Testis (tissue), 2 donors: ENCODE measurements at regions not wholly inside any gene's neighbourhood (a gene's known extent, or its start where the extent isn't known, plus 50 kb on each side); places are given as distances from the start of the nearest gene placed in this dataset.

Source experiments
- DNase-seq: peaks from one replicate; pipeline ENCODE4 v3.0.0-alpha.2; 2019
- H3K27ac ChIP-seq, 2 donors: fragments of 200-600 bp; sonication (generic); one replicate each; pipeline ENCODE4 v1.5.1; 2019
- H3K27me3 ChIP-seq: fragments of 200-600 bp; sonication (generic); one replicate; pipeline ENCODE4 v1.5.1; 2019
- H3K36me3 ChIP-seq: fragments of 200-600 bp; sonication (generic); one replicate; pipeline ENCODE4 v1.5.1; 2017; ENCODE audit warnings: low read depth; ENCODE audit errors: missing control alignments
- H3K4me1 ChIP-seq: fragments of 200-600 bp; sonication (generic); one replicate; pipeline ENCODE4 v1.5.1; 2019
- H3K4me3 ChIP-seq, 2 donors: fragments of 200-600 bp; sonication (generic); one replicate each; pipeline ENCODE4 v1.5.1; 2017 to 2019
- H3K9me3 ChIP-seq: fragments of 200-600 bp; sonication (generic); one replicate; pipeline ENCODE4 v1.5.1; 2017
- CTCF ChIP-seq, 3 experiments: fragments of 450-650 bp in 2 of 3; fragments of 200-600 bp in 1 of 3; sonication (generic) in 1 of 3; IDR thresholded peaks; one replicate each; pipeline ENCODE4 v1.5.1; 2016 to 2019; ENCODE audit warnings: antibody characterized with exemption in 3 of 3, mild to moderate bottlenecking in 2 of 3, moderate library complexity in 1 of 3
- POLR2A ChIP-seq: fragments of 450-650 bp; IDR thresholded peaks from one replicate; pipeline ENCODE4 v1.6.1; 2017; ENCODE audit warnings: antibody characterized with exemption, mild to moderate bottlenecking, moderate library complexity
- WGBS, 2 donors: methylation state at CpG; one replicate each; pipeline ENCODE4 v1.1.5; 2018; 5-methylcytosine and 5-hydroxymethylcytosine counted together
- intact Hi-C: fragments of 100-400 bp; cut with DNase I; formaldehyde crosslinking; loops from one replicate; pipeline ENCODE4 v1.15.1; 2023; ENCODE audit warnings: low total_unique reads

DNA sequence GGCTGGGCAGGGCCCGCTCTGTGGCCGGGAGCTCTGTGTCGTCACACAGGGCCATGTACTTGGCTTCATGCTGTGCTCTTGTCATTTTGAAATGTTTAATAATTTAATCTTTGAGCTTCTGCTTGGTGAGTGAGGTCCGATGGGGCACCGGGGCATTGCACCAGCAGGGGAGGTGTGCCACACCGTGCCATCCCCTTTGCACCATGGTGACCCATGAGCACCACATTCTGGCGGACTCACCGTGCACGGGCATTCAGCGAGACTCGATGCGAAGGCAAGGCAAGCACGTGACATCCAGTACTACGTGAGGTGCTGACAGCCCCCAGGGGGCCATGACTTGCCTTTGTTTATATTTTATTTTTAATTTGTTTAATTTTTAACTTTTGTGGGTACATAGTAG lies 204.3 kb downstream of the URI1 start:
- WGBS, 2 donors = 68 to 76% methylated on average over 11 to 14 of the region's 14 CpGs
- intact Hi-C loops = no loop called here
- no peak for DNase-seq
- Histone ChIP-seq H3K36me3 (no peaks in the 10 kb centered on the region), H3K9me3 (no peaks in the 10 kb centered on the region), H3K4me3 (no peak overlapping the region), H3K27ac (no peak overlapping the region), H3K4me1 (no peaks in the 10 kb centered on the region), H3K27me3 (no peaks in the 10 kb centered on the region)
- TF ChIP-seq POLR2A = no peak
- TF ChIP-seq CTCF (IDR thresholded peaks at IDR 0.05) = no peak

- no peaks in the 10 kb centered on the region for H3K36me3 ChIP-seq
- WGBS, 2 donors = 80 to 90% methylated on average over 9 to 13 of the region's 13 CpGs
- H3K27me3 ChIP-seq = no peaks in the 10 kb centered on the region
- no peak overlapping the region for H3K27ac ChIP-seq
- no peak overlapping the region for H3K4me3 ChIP-seq
- no peaks in the 10 kb centered on the region for H3K9me3 ChIP-seq
- no peak for DNase-seq
- H3K4me1 ChIP-seq = no peaks in the 10 kb centered on the region
- intact Hi-C loops = no loop called here
- TF ChIP-seq CTCF (IDR thresholded peaks at IDR 0.05) = no peak
- TF ChIP-seq POLR2A = no peak
These were observed 206.2 kb downstream of the URI1 start for GRCh38 chr19:30148039-30148790.

- Histone ChIP-seq H3K27ac (no peak overlapping the region), H3K36me3 (no peaks in the 10 kb centered on the region), H3K9me3 (no peaks in the 10 kb centered on the region), H3K4me1 (no peaks in the 10 kb centered on the region), H3K27me3 (no peaks in the 10 kb centered on the region), H3K4me3 (no peak overlapping the region)
- TF ChIP-seq POLR2A (no peak), CTCF (IDR thresholded peaks at IDR 0.05) (no peak)
- WGBS, 2 donors = 84 to 86% methylated on average over 7 to 8 of the region's 8 CpGs
- DNase-seq = no peak
- intact Hi-C loops = no loop called here
These were observed 206.8 kb downstream of the URI1 start for GRCh38 chr19:30148803-30149202.

GRCh38 chr19:30149300-30149699 lies 207.3 kb downstream of the URI1 start:
- no peaks in the 10 kb centered on the region for H3K27me3 ChIP-seq
- TF ChIP-seq POLR2A (no peak), CTCF (IDR thresholded peaks at IDR 0.05) (no peak)
- H3K9me3 ChIP-seq = no peaks in the 10 kb centered on the region
- 72 to 78% methylated on average over 6 of the region's 6 CpGs for WGBS, 2 donors
- no peak for DNase-seq
- intact Hi-C loops = no loop called here
- H3K36me3 ChIP-seq = no peaks in the 10 kb centered on the region
- H3K27ac ChIP-seq = no peak overlapping the region
- H3K4me1 ChIP-seq = no peaks in the 10 kb centered on the region
- H3K4me3 ChIP-seq = no peak overlapping the region

- 49 to 60% methylated on average over 8 of the region's 8 CpGs for WGBS, 2 donors
- intact Hi-C loops = no loop called here
- TF ChIP-seq POLR2A = no peak
- TF ChIP-seq CTCF (IDR thresholded peaks at IDR 0.05) = no peak
- Histone ChIP-seq H3K27me3 (no peaks in the 10 kb centered on the region), H3K4me3 (no peak overlapping the region), H3K9me3 (no peaks in the 10 kb centered on the region), H3K27ac (no peak overlapping the region), H3K36me3 (no peaks in the 10 kb centered on the region), H3K4me1 (no peaks in the 10 kb centered on the region)
- DNase-seq = no peak
These were observed 208.6 kb downstream of the URI1 start for GRCh38 chr19:30150626-30151025.
